CD4-positive, alpha-beta T cell treated with Interleukin-6 for 4 hours (primary cell): ENCODE measurements at regions not wholly inside any gene's neighbourhood (a gene's known extent, or its start where the extent isn't known, plus 50 kb on each side); places are given as distances from the start of the nearest gene placed in this dataset.

Source experiments
- DNase-seq: peaks from one replicate; pipeline ENCODE4 v3.0.0-alpha.2; 2020; ENCODE audit warnings: mixed read lengths

DNA sequence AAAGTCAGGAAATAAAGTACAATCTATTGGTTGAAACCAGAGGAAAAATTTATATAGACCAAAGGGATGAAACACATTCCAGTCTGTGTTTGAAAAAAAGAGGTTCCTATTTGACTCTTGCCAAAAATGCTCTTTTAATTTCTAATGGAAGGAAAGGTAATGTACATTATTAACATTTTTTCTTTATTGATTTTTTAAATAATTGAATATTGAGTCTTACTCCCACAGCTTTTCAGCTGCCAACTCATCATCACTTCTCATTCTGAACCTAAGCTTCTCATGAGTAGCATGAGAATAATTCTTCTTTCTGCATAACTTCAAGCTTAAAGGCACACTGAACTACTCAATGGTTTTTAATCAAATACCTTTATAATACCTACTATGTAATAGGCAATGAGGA is 49.8 kb upstream of the FHIP2A start:
- no peak for DNase-seq
